ENCODE measurements at regions not wholly inside any gene's neighbourhood (a gene's known extent, or its start where the extent isn't known, plus 50 kb on each side); places are given as distances from the start of the nearest gene placed in this dataset.

GRCh38 chr10:44462338-44462914 is 77.5 kb upstream of the CXCL12 start:
- TF ChIP-seq POLR2AphosphoS5 (IDR thresholded peaks at IDR 0.05; ENCODE audit: low read depth, low read length) (no peak), POLR2A (IDR thresholded peaks at IDR 0.05; ENCODE audit: low read depth, low read length) (no peak), POU2F2 (IDR thresholded peaks at IDR 0.05; ENCODE audit: low read depth, low read length) (no peak)

Measured in GM12891 (cell line).